Gastroesophageal sphincter (tissue), 3 donors: ENCODE measurements at regions not wholly inside any gene's neighbourhood (a gene's known extent, or its start where the extent isn't known, plus 50 kb on each side); places are given as distances from the start of the nearest gene placed in this dataset.
A peak's percentile ranks its signal among the peaks of the same experiment; 100 is the strongest.

Experiments used
- CTCF ChIP-seq, 4 experiments: fragments of 200-600 bp in 2 of 4; fragments of 450-650 bp in 2 of 4; sonication (generic) in 1 of 4; IDR thresholded peaks; one replicate each; pipeline ENCODE4 v1.5.1; 2017 to 2019; ENCODE audit warnings: antibody characterized with exemption in 4 of 4, mild to moderate bottlenecking in 2 of 4, moderate library complexity in 2 of 4
- EP300 ChIP-seq: sonication (generic); formaldehyde crosslinking; IDR thresholded peaks from one replicate; pipeline ENCODE4 v1.6.1; 2017; ENCODE audit warnings: antibody characterized with exemption, mild to moderate bottlenecking
- POLR2A ChIP-seq, 2 donors: fragments of 450-650 bp; IDR thresholded peaks; one replicate each; pipeline ENCODE4 v1.6.1; 2017; ENCODE audit warnings: antibody characterized with exemption in 2 of 2, mild to moderate bottlenecking in 2 of 2, moderate library complexity in 1 of 2
- POLR2AphosphoS5 ChIP-seq: sonication (generic); formaldehyde crosslinking; IDR thresholded peaks from one replicate; pipeline ENCODE4 v1.6.1; 2017; ENCODE audit warnings: antibody characterized with exemption

- no peak for TF ChIP-seq CTCF (IDR thresholded peaks at IDR 0.05)
- peak; percentile 20 for TF ChIP-seq POLR2AphosphoS5
- TF ChIP-seq EP300: no peak
- TF ChIP-seq POLR2A (IDR thresholded peaks at IDR 0.05): no peak
These were observed 89.2 kb downstream of the GPR88 start for GRCh38 chr1:100627054-100627716.
